OCI-LY7 (cell line): ENCODE measurements at regions not wholly inside any gene's neighbourhood (a gene's known extent, or its start where the extent isn't known, plus 50 kb on each side); places are given as distances from the start of the nearest gene placed in this dataset.
"Not testable (repeated sequence)": the region's sequence is repeated elsewhere in the genome, so short reads cannot be mapped to it uniquely, and the experiment has no call there.

Source experiments
- CTCF ChIP-seq: fragments of 200-600 bp; sonication (generic); conservative IDR thresholded peaks from 2 replicates; pipeline ENCODE4 v1.5.1; 2014; ENCODE audit warnings: mild to moderate bottlenecking, antibody characterized with exemption, low read length, moderate library complexity, mixed read lengths
- EZH2phosphoT487 ChIP-seq: fragments of 200-600 bp; sonication (generic); IDR thresholded peaks from 2 replicates; pipeline ENCODE4 v1.6.1; 2018; ENCODE audit warnings: low read depth, borderline replicate concordance, mild to moderate bottlenecking, mixed run types, antibody characterized with exemption, low read length, moderate library complexity, mixed read lengths

GRCh38 chr4:118461435-118461834 is 108.6 kb upstream of the PRSS12 start:
- TF ChIP-seq CTCF, EZH2phosphoT487: not testable (repeated sequence)
